HepG2 (cell line): ENCODE measurements at regions not wholly inside any gene's neighbourhood (a gene's known extent, or its start where the extent isn't known, plus 50 kb on each side); places are given as distances from the start of the nearest gene placed in this dataset.

ENCODE experiments used
- ATAC-seq: fragments of 200-7000 bp; cut with Tn5 transposase; 3 replicates; pipeline ENCODE4 v1.9.1; 2020; ENCODE audit warnings: mild to moderate bottlenecking, moderate library complexity
- BruUV-seq: library from RNA; stranded (reverse); fragments of 400-500 nt; replicated peaks from 2 replicates; lab custom pipeline; 2021; lab: Mats Ljungman, UMichigan
- CTCF ChIA-PET: fragments of 300-600 bp; formaldehyde crosslinking; extraction: SDS; loops from one replicate; lab custom pipeline; 2021; ENCODE audit warnings: low total read pairs, inconsistent platforms, low intra/inter-chr PET ratio; lab: Yijun Ruan, JAX
- POLR2A ChIA-PET: fragments of 350-600 bp; sonication (Branson Sonifier 250); formaldehyde crosslinking; loops from one replicate; lab custom pipeline; 2020; ENCODE audit warnings: antibody characterized with exemption, inconsistent platforms; lab: Yijun Ruan, JAX
- DNase-seq: peaks from one replicate; pipeline ENCODE4 v3.0.0-alpha.2; 2015; ENCODE audit warnings: low spot score
- FAIRE-seq: peaks from 3 replicates; lab custom pipeline; 2011; peaks lifted over from hg19 to GRCh38; lab: Jason Lieb, UNC
- H2AFZ ChIP-seq: one replicate; pipeline ENCODE4 v1.6.1; 2011; ENCODE audit warnings: low read length, inconsistent platforms
- H3K27ac ChIP-seq: fragments of 300-600 bp; 3 replicates; pipeline ENCODE4 v1.8.0; 2011; ENCODE audit warnings: mixed run types, mild to moderate bottlenecking, mixed read lengths, low read length, inconsistent platforms; ENCODE audit not compliant: insufficient read depth; ENCODE audit errors: extremely low read length
- H3K27me3 ChIP-seq, 2 experiments: fragments of 200-600 bp in 1 of 2; 2 replicates in 1 of 2; 3 replicates in 1 of 2; pipeline versions ENCODE4 v1.6.0 to v1.8.0; 2011; ENCODE audit warnings: low read length in 2 of 2, mild to moderate bottlenecking in 2 of 2, moderate library complexity in 2 of 2, inconsistent platforms in 1 of 2; ENCODE audit not compliant: insufficient read depth in 2 of 2, control insufficient read depth in 1 of 2
- H3K36me3 ChIP-seq, 2 experiments: fragments of 200-600 bp in 1 of 2; replicated peaks in 1 of 2; 2 replicates in 1 of 2; 3 replicates in 1 of 2; pipeline versions ENCODE4 v1.5.1 to v1.8.0; 2011; ENCODE audit warnings: low read length in 2 of 2, inconsistent platforms in 1 of 2; ENCODE audit not compliant: insufficient read depth in 2 of 2, control insufficient read depth in 1 of 2
- H3K4me1 ChIP-seq: 2 replicates; pipeline ENCODE4 v1.5.1; 2012; ENCODE audit warnings: low read length, inconsistent platforms; ENCODE audit not compliant: insufficient read depth
- H3K4me2 ChIP-seq: 2 replicates; pipeline ENCODE4 v1.6.0; 2011; ENCODE audit warnings: low read depth, low read length, inconsistent platforms
- H3K4me3 ChIP-seq, 3 experiments: fragments of 200-600 bp in 1 of 3; sonication (generic), shearing (Covaris generic) in 1 of 3; replicated peaks in 1 of 3; 2 replicates each; pipeline ENCODE4 v1.5.1; 2011 to 2016; ENCODE audit warnings: low read length in 3 of 3, inconsistent platforms in 2 of 3, low read depth in 2 of 3, mild to moderate bottlenecking in 2 of 3, control low read depth in 1 of 3, mixed read lengths in 1 of 3; ENCODE audit not compliant: insufficient read depth in 1 of 3
- H3K79me2 ChIP-seq: one replicate; pipeline ENCODE4 v1.6.1; 2011; ENCODE audit warnings: low read length, inconsistent platforms; ENCODE audit not compliant: insufficient read depth
- H3K9ac ChIP-seq: 2 replicates; pipeline ENCODE4 v1.6.0; 2011; ENCODE audit warnings: mild to moderate bottlenecking, low read depth, low read length, inconsistent platforms; ENCODE audit not compliant: insufficient read depth
- H3K9me3 ChIP-seq: 2 replicates; pipeline ENCODE4 v1.5.1; 2012; ENCODE audit warnings: mild to moderate bottlenecking, low read length
- H4K20me1 ChIP-seq: 2 replicates; pipeline ENCODE4 v1.6.0; 2011; ENCODE audit warnings: inconsistent platforms, mild to moderate bottlenecking, low read length, moderate library complexity; ENCODE audit not compliant: insufficient read depth
- ASH2L ChIP-seq: fragments of 300-600, 200-600 bp; sonication (generic); IDR thresholded peaks from 2 replicates; pipeline ENCODE4 v1.7.0; 2017; ENCODE audit warnings: low read depth, mild to moderate bottlenecking, moderate library complexity, mixed read lengths, low read length; ENCODE audit not compliant: insufficient read length
- CEBPB ChIP-seq: IDR thresholded peaks from 2 replicates; pipeline ENCODE4 v1.6.1; 2011; ENCODE audit warnings: low read depth, low read length, improper control_type of control experiment, borderline replicate concordance
- FOSL2 ChIP-seq: sonication (generic); formaldehyde crosslinking; IDR thresholded peaks from 2 replicates; pipeline ENCODE4 v1.4.0; 2020; ENCODE audit warnings: missing genetic modification reagents
- ISX ChIP-seq: sonication (generic); formaldehyde crosslinking; conservative IDR thresholded peaks from 2 replicates; pipeline ENCODE4 v1.5.0; 2020; ENCODE audit warnings: missing genetic modification reagents
- ZBTB8A ChIP-seq: sonication (generic); formaldehyde crosslinking; IDR thresholded peaks from 2 replicates; pipeline ENCODE4 v1.4.0; 2020; ENCODE audit warnings: mild to moderate bottlenecking, low read depth, missing genetic modification reagents, borderline replicate concordance
- ZFP36L1 ChIP-seq: sonication (generic); formaldehyde crosslinking; IDR thresholded peaks from 2 replicates; pipeline ENCODE4 v1.8.0; 2022; ENCODE audit warnings: mild to moderate bottlenecking, missing genetic modification reagents, moderate library complexity
- ZNF292 ChIP-seq: sonication (generic); formaldehyde crosslinking; IDR thresholded peaks from 2 replicates; pipeline ENCODE4 v1.8.1; 2022; ENCODE audit warnings: mild to moderate bottlenecking, low read depth, missing genetic modification reagents, borderline replicate concordance
- ZNF7 ChIP-seq: IDR thresholded peaks from 2 replicates; pipeline ENCODE4 v1.6.1; 2016; ENCODE audit warnings: missing biosample characterization, missing genetic modification reagents
- WGBS: methylation state at CpG from one replicate; pipeline ENCODE4 v1.1.6; 2017; ENCODE audit warnings: low lambda C conversion rate; 5-methylcytosine and 5-hydroxymethylcytosine counted together
- in situ Hi-C: cut with HindIII; loops from 2 replicates; pipeline ENCODE4 v1.10.0; 2017; ENCODE audit warnings: low pct_unique_long_range_greater_than_20kb; ENCODE audit not compliant: extremely low pct_ligation_motif_present
- intact Hi-C: fragments of 100-400 bp; cut with micrococcal nuclease; formaldehyde crosslinking; loops from one replicate; pipeline ENCODE4 v1.10.0; 2022; ENCODE audit not compliant: unreplicated experiment
- TF ChIP-seq, protein P1 (sequence below): sonication (generic); formaldehyde crosslinking; IDR thresholded peaks from 2 replicates; pipeline ENCODE4 v1.5.0; 2020; ENCODE audit warnings: mild to moderate bottlenecking, missing genetic modification reagents
- TF ChIP-seq, protein P2 (sequence below): sonication (generic); formaldehyde crosslinking; IDR thresholded peaks from 2 replicates; pipeline ENCODE4 v1.4.0; 2020; ENCODE audit warnings: missing genetic modification reagents

GRCh38 chr13:33494596-33495204, 209.1 kb upstream of the STARD13 start:
- no peak overlapping the region for H3K4me2 ChIP-seq

GRCh38 chr13:33496336-33496735, 210.8 kb upstream of the STARD13 start:
- no peak overlapping the region for H3K27ac ChIP-seq
- no peaks in the 10 kb centered on the region; a peak in 1 of 5 replicates for H3K36me3 ChIP-seq
- no peaks in the 10 kb centered on the region for H3K9me3 ChIP-seq
- DNase-seq (no peak), ATAC-seq (no peak), FAIRE-seq (no peak)
- POLR2A ChIA-PET: no interaction called here
- in situ Hi-C loops (no loop called here), intact Hi-C loops (no loop called here)
- no peak for TF ChIP-seq ISX (CRISPR knock-in tag)
- TF ChIP-seq ASH2L: no peak
- TF ChIP-seq ZNF292 (CRISPR knock-in tag): no peak
- no peak for TF ChIP-seq ZFP36L1
- peak; percentile 59; the same call in 1 of the 2 replicates for TF ChIP-seq CEBPB
- TF ChIP-seq, protein P1, sequence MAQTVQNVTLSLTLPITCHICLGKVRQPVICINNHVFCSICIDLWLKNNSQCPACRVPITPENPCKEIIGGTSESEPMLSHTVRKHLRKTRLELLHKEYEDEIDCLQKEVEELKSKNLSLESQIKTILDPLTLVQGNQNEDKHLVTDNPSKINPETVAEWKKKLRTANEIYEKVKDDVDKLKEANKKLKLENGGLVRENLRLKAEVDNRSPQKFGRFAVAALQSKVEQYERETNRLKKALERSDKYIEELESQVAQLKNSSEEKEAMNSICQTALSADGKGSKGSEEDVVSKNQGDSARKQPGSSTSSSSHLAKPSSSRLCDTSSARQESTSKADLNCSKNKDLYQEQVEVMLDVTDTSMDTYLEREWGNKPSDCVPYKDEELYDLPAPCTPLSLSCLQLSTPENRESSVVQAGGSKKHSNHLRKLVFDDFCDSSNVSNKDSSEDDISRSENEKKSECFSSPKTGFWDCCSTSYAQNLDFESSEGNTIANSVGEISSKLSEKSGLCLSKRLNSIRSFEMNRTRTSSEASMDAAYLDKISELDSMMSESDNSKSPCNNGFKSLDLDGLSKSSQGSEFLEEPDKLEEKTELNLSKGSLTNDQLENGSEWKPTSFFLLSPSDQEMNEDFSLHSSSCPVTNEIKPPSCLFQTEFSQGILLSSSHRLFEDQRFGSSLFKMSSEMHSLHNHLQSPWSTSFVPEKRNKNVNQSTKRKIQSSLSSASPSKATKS (CRISPR knock-in tag): no peak
- CTCF ChIA-PET: no interaction called here
- no peak overlapping the region for H3K9ac ChIP-seq
- BruUV-seq: no TSS peak
- peaks cover 12% of the 10 kb centered on the region; the same call in 1 of the 2 replicates for H3K4me1 ChIP-seq
- no peaks in the 10 kb centered on the region for H3K27me3 ChIP-seq
- no peak overlapping the region for H3K4me2 ChIP-seq
- no peak overlapping the region for H3K4me3 ChIP-seq
- H4K20me1 ChIP-seq: no peaks in the 10 kb centered on the region
- no peaks in the 10 kb centered on the region for H3K79me2 ChIP-seq
- H2AFZ ChIP-seq: no peak overlapping the region

More at GRCh38 chr13:33494596-33495204, 209.1 kb upstream of the STARD13 start:
- Histone ChIP-seq H3K9ac (no peak overlapping the region), H3K79me2 (no peaks in the 10 kb centered on the region), H3K27me3 (no peaks in the 10 kb centered on the region), H3K27ac (no peak overlapping the region), H3K4me3 (no peak overlapping the region), H3K4me1 (peaks cover 12% of the 10 kb centered on the region; the same call in 1 of the 2 replicates), H2AFZ (no peak overlapping the region), H4K20me1 (no peaks in the 10 kb centered on the region), H3K9me3 (no peaks in the 10 kb centered on the region), H3K36me3 (no peaks in the 10 kb centered on the region; a peak in 1 of 5 replicates)
- FAIRE-seq (no peak), ATAC-seq (no peak), DNase-seq (peak; percentile 40)
- TF ChIP-seq ZBTB8A (CRISPR knock-in tag): no peak
- no peak for TF ChIP-seq ZNF7 (CRISPR knock-in tag)
- TF ChIP-seq, protein P2, sequence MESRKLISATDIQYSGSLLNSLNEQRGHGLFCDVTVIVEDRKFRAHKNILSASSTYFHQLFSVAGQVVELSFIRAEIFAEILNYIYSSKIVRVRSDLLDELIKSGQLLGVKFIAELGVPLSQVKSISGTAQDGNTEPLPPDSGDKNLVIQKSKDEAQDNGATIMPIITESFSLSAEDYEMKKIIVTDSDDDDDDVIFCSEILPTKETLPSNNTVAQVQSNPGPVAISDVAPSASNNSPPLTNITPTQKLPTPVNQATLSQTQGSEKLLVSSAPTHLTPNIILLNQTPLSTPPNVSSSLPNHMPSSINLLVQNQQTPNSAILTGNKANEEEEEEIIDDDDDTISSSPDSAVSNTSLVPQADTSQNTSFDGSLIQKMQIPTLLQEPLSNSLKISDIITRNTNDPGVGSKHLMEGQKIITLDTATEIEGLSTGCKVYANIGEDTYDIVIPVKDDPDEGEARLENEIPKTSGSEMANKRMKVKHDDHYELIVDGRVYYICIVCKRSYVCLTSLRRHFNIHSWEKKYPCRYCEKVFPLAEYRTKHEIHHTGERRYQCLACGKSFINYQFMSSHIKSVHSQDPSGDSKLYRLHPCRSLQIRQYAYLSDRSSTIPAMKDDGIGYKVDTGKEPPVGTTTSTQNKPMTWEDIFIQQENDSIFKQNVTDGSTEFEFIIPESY (CRISPR knock-in tag): peak; percentile 65
- peak; percentile 81 for TF ChIP-seq FOSL2
- intact Hi-C loops: no loop called here
- POLR2A ChIA-PET: interaction anchor here (1.4 kb wide), 1 partner anchor 48 kb away, joined by 4 read pairs; no protein-coding TSS in a partner anchor
- BruUV-seq: no TSS peak
- CTCF ChIA-PET: no interaction called here
- WGBS: 87% methylated on average over 4 of the region's 4 CpGs
- in situ Hi-C loops: no loop called here
